Muscle layer of duodenum (tissue), 2 donors: ENCODE measurements at regions not wholly inside any gene's neighbourhood (a gene's known extent, or its start where the extent isn't known, plus 50 kb on each side); places are given as distances from the start of the nearest gene placed in this dataset.
A peak's percentile ranks its signal among the peaks of the same experiment; 100 is the strongest.

ENCODE experiments used
- H3K27ac ChIP-seq: one replicate; pipeline ENCODE4 v1.7.0; 2013; ENCODE audit warnings: mild to moderate bottlenecking, low read length
- H3K27me3 ChIP-seq: one replicate; pipeline ENCODE4 v1.7.0; 2013; ENCODE audit warnings: low read depth, mild to moderate bottlenecking, control low read depth, low read length
- H3K36me3 ChIP-seq, 2 donors: one replicate each; pipeline ENCODE4 v1.7.0; 2013; ENCODE audit warnings: low read length in 2 of 2, control low read depth in 1 of 2, mild to moderate bottlenecking in 1 of 2; ENCODE audit not compliant: insufficient read depth in 2 of 2, control insufficient read depth in 1 of 2
- H3K4me1 ChIP-seq, 2 donors: one replicate each; pipeline ENCODE4 v1.7.0; 2013; ENCODE audit warnings: low read length in 2 of 2, mild to moderate bottlenecking in 2 of 2, control low read depth in 1 of 2, moderate library complexity in 1 of 2; ENCODE audit not compliant: insufficient read depth in 2 of 2, control insufficient read depth in 1 of 2
- H3K4me3 ChIP-seq, 2 donors: one replicate each; pipeline ENCODE4 v1.7.0; 2013; ENCODE audit warnings: low read length in 2 of 2, low read depth in 1 of 2, mild to moderate bottlenecking in 1 of 2
- H3K9me3 ChIP-seq, 2 donors: one replicate each; pipeline ENCODE4 v1.7.0; 2013; ENCODE audit warnings: low read length in 2 of 2, control low read depth in 1 of 2, mild to moderate bottlenecking in 1 of 2; ENCODE audit not compliant: control insufficient read depth in 1 of 2
- donor health status: healthy.

GRCh38 chr2:121969766-121970639 is 214.6 kb downstream of the TSN start:
- Histone ChIP-seq H3K36me3 (no peaks in the 10 kb centered on the region), H3K27ac (no peak overlapping the region), H3K27me3 (no peaks in the 10 kb centered on the region), H3K4me3 (no peak overlapping the region), H3K4me1 (peaks cover 0 to 28% of the 10 kb centered on the region in 2 donors), H3K9me3 (no peaks in the 10 kb centered on the region)

GRCh38 chr2:121972203-121972602 is 216.8 kb downstream of the TSN start:
- no peaks in the 10 kb centered on the region for H3K27me3 ChIP-seq
- H3K9me3 ChIP-seq: no peaks in the 10 kb centered on the region
- no peak overlapping the region for H3K27ac ChIP-seq
- H3K36me3 ChIP-seq: no peaks in the 10 kb centered on the region
- no peak overlapping the region for H3K4me3 ChIP-seq
- H3K4me1 ChIP-seq: peaks cover 0 to 28% of the 10 kb centered on the region in 2 donors

DNA sequence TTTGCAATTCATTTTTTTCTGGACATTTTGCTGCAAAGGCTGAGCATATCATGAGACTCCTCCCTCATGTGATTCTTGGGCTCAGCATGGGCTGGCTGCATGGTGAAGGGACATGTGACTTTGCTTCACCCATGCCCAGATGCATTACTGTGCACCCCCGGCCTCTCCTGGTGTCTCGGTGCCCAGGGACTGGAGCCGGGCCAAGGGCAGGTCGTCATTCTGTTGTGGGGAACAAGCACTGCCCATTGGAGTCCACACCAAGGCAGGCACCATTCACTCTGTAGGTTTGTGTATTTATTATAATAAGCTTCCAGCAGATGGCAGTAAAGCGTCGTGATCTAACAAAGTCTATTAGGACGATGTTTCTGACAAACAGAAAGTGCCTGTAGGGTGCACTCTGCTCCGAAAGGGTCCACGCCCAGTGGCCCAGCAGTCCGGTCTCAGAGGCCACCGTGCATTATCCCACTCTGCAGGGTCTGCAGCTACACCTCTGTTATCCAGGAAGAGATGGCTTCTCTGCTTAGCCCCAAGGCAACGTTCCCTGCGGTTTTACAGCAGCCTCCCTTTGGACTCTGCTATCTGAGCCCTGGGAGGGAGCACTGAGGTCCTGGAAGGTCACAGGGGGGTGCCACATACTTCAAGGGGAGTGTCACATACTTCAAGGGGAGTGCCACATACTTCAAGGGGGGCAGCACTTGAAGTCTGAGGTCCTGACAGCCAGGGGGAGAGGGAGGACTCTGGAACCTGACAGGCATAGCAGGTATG is 219.6 kb downstream of the TSN start:
- Histone ChIP-seq H3K4me3 (peak overlapping the region; percentile 52 to 54), H3K9me3 (no peaks in the 10 kb centered on the region), H3K27ac (no peak overlapping the region), H3K4me1 (peaks cover 0 to 10% of the 10 kb centered on the region in 2 donors), H3K36me3 (no peaks in the 10 kb centered on the region), H3K27me3 (no peaks in the 10 kb centered on the region)

GRCh38 chr2:121976926-121977325 is 221.5 kb downstream of the TSN start:
- no peaks in the 10 kb centered on the region for H3K36me3 ChIP-seq
- H3K27ac ChIP-seq: no peak overlapping the region
- H3K9me3 ChIP-seq: no peaks in the 10 kb centered on the region
- peaks cover 0 to 4% of the 10 kb centered on the region in 2 donors for H3K4me1 ChIP-seq
- no peak overlapping the region for H3K4me3 ChIP-seq
- no peaks in the 10 kb centered on the region for H3K27me3 ChIP-seq

DNA sequence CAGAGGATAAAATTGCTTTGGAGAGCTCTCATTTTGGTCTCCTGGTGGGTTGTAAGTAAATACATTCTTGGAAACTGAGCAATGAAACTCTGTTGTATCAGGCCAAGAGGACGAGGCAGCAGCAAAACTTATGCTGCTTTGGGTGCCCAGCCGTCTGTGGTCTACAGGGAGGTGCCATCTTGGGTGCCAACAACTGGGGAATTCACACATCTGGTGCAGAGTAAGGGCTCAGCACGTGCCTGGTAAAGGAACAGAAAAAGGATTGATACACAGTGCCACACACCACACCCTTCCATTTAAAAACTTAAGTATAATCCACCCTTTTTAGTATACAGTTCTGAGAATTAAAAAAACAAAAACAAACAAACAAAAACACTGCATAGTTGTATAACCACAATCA is 221.9 kb downstream of the TSN start:
- Histone ChIP-seq H3K27me3 (no peaks in the 10 kb centered on the region), H3K36me3 (no peaks in the 10 kb centered on the region), H3K4me1 (peaks cover 0 to 4% of the 10 kb centered on the region in 2 donors), H3K9me3 (no peaks in the 10 kb centered on the region), H3K27ac (no peak overlapping the region), H3K4me3 (no peak overlapping the region)

DNA sequence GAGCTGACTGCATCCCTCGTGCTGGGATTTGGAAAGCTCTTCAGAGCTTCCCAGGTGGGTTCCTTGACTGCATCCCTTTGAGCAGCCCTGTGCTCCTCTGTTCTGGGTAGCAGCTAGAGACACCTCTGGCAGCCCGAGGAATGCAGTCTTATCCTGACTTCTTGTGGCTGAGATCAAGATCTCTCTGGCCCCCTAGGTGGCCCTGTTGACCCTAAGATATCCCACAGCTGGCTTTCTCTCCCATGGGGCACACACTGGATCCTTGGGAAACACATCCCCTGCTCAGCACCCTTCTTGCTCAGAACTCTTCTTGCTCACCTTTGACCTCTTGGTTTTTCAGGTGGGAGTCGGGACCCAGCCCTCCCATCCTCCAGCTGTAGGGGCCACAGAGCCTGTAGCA is 237.2 kb downstream of the TSN start:
- no peaks in the 10 kb centered on the region for H3K4me1 ChIP-seq
- no peak overlapping the region for H3K27ac ChIP-seq
- no peaks in the 10 kb centered on the region for H3K36me3 ChIP-seq
- no peaks in the 10 kb centered on the region for H3K9me3 ChIP-seq
- H3K4me3 ChIP-seq: no peak overlapping the region
- no peaks in the 10 kb centered on the region for H3K27me3 ChIP-seq

GRCh38 chr2:121993682-121994081 is 238.2 kb downstream of the TSN start:
- H3K9me3 ChIP-seq: no peaks in the 10 kb centered on the region
- H3K36me3 ChIP-seq: no peaks in the 10 kb centered on the region
- no peak overlapping the region for H3K4me3 ChIP-seq
- H3K27me3 ChIP-seq: no peaks in the 10 kb centered on the region
- no peak overlapping the region for H3K27ac ChIP-seq
- no peaks in the 10 kb centered on the region for H3K4me1 ChIP-seq

DNA sequence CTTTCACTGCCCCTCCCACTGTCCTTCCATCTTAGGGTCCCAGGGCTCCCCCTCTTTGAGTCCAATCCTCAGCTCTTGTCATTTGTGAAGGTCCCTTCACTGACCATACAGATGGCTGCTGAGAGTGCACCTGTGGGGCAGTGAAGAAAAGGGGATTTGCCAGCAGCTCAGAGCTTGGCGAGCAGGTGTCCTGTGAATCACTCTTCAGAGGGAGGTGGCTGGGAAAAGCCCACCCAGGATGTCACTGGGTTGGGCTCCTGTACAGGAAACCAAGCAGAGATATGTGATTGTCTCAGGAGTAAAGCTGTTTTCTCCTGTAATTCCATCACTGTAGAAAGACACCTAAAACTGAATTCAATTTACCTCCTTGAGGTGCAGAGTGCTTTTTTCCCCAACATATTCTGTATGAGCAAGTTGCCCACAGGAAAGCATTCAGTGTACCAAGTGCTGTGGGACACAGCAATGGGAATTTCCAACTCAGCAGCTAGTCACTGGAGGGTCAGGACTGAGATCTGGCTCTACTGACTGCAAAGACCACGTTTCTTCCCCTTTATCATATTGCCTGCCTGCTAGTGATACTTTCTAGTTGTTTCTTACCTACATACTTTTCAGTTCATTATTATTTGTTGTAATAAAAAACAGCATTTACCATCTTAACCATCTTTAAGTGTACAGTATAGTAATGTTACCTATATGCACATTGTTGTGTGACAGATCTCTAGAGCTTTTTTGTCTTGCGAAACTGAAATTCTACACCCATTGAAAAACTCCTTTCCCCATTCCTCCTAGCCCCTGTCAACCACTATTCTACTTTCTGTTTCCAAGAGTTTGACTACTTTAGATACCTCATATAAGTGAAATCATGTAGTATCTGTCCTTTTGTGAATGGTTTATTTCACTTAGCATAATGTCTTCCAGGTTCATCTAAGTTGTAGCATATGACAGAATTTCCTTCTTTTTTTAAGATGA is 239.1 kb downstream of the TSN start:
- Histone ChIP-seq H3K27me3 (no peaks in the 10 kb centered on the region), H3K4me3 (no peak overlapping the region), H3K36me3 (no peaks in the 10 kb centered on the region), H3K4me1 (peaks cover 0 to 6% of the 10 kb centered on the region in 2 donors), H3K9me3 (no peaks in the 10 kb centered on the region), H3K27ac (no peak overlapping the region)

DNA sequence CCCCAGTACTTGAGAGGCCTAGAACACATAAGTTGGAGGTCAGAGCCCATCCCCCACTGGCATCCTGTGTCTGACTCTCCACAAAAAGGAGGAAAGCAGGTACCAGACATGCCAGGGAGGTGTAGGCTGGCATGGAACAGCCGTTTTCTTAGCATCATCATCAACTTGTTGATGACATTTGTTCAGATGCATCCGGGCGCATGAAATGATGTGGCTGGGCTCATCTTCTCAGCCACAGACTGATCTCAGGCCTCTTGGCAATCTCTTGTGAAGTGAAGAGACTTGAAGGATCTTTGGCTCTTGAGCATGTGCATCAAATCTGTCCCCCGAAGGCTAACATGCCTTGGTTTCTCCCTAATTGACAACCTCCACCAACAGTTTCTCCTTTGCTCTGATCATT is 243.3 kb downstream of the TSN start:
- H3K27ac ChIP-seq: no peak overlapping the region
- H3K4me1 ChIP-seq: peaks cover 0 to 6% of the 10 kb centered on the region in 2 donors
- no peaks in the 10 kb centered on the region for H3K27me3 ChIP-seq
- H3K9me3 ChIP-seq: no peaks in the 10 kb centered on the region
- H3K4me3 ChIP-seq: no peak overlapping the region
- no peaks in the 10 kb centered on the region for H3K36me3 ChIP-seq

GRCh38 chr2:121999264-121999663 is 243.8 kb downstream of the TSN start:
- Histone ChIP-seq H3K27ac (no peak overlapping the region), H3K27me3 (no peaks in the 10 kb centered on the region), H3K9me3 (no peaks in the 10 kb centered on the region), H3K36me3 (no peaks in the 10 kb centered on the region), H3K4me1 (peaks cover 0 to 6% of the 10 kb centered on the region in 2 donors), H3K4me3 (no peak overlapping the region)
